Astrocyte (in vitro differentiated cells and primary cell): ENCODE measurements at regions not wholly inside any gene's neighbourhood (a gene's known extent, or its start where the extent isn't known, plus 50 kb on each side); places are given as distances from the start of the nearest gene placed in this dataset.

ENCODE experiments used
- DNase-seq: peaks from one replicate; pipeline ENCODE4 v3.0.0-alpha.2; 2010; ENCODE audit warnings: low read depth
- FAIRE-seq: peaks from 2 replicates; lab custom pipeline; 2011; peaks lifted over from hg19 to GRCh38; lab: Jason Lieb, UNC
- H2AFZ ChIP-seq: 2 replicates; pipeline ENCODE4 v1.6.0; 2012; ENCODE audit warnings: low read depth, low read length, inconsistent platforms
- H3K27ac ChIP-seq: 2 replicates; pipeline ENCODE4 v1.5.1; 2011; ENCODE audit warnings: low read depth, low read length, inconsistent platforms
- H3K27me3 ChIP-seq: 2 replicates; pipeline ENCODE4 v1.6.0; 2011; ENCODE audit warnings: low read length, inconsistent platforms; ENCODE audit not compliant: insufficient read depth
- H3K36me3 ChIP-seq: 2 replicates; pipeline ENCODE4 v1.5.1; 2011; ENCODE audit warnings: low read length, inconsistent platforms; ENCODE audit not compliant: insufficient read depth
- H3K4me1 ChIP-seq: 2 replicates; pipeline ENCODE4 v1.5.1; 2011; ENCODE audit warnings: low read length, inconsistent platforms; ENCODE audit not compliant: insufficient read depth
- H3K4me2 ChIP-seq: 2 replicates; pipeline ENCODE4 v1.6.0; 2012; ENCODE audit warnings: low read length, inconsistent platforms
- H3K4me3 ChIP-seq: 2 replicates; pipeline ENCODE4 v1.5.1; 2011; ENCODE audit warnings: low read depth, mild to moderate bottlenecking, low read length, inconsistent platforms; ENCODE audit not compliant: insufficient read depth
- H3K79me2 ChIP-seq: 2 replicates; pipeline ENCODE4 v1.6.0; 2012; ENCODE audit warnings: mild to moderate bottlenecking, low read length, inconsistent platforms; ENCODE audit not compliant: insufficient read depth
- H3K9ac ChIP-seq: 2 replicates; pipeline ENCODE4 v1.6.0; 2012; ENCODE audit warnings: mild to moderate bottlenecking, low read length, inconsistent platforms
- H3K9me3 ChIP-seq: 2 replicates; pipeline ENCODE4 v1.5.1; 2012; ENCODE audit warnings: low read depth, mild to moderate bottlenecking, low read length, inconsistent platforms; ENCODE audit not compliant: insufficient read depth
- H4K20me1 ChIP-seq: 2 replicates; pipeline ENCODE4 v1.6.0; 2012; ENCODE audit warnings: low read length, inconsistent platforms; ENCODE audit not compliant: insufficient read depth
- H3K27ac Mint-ChIP-seq: one replicate; pipeline ENCODE4 v1.8.0; 2021; ENCODE audit warnings: mild to moderate bottlenecking, mixed read lengths; ENCODE audit not compliant: unreplicated experiment
- H3K27me3 Mint-ChIP-seq: one replicate; pipeline ENCODE4 v1.8.0; 2021; ENCODE audit warnings: low read depth, mixed read lengths; ENCODE audit not compliant: unreplicated experiment
- H3K36me3 Mint-ChIP-seq: one replicate; pipeline ENCODE4 v1.8.0; 2021; ENCODE audit warnings: low read depth, mixed read lengths; ENCODE audit not compliant: unreplicated experiment
- H3K4me1 Mint-ChIP-seq: one replicate; pipeline ENCODE4 v1.8.0; 2021; ENCODE audit warnings: low read depth, mixed read lengths; ENCODE audit not compliant: unreplicated experiment
- H3K4me3 Mint-ChIP-seq: one replicate; pipeline ENCODE4 v1.8.0; 2021; ENCODE audit warnings: mild to moderate bottlenecking, moderate library complexity, mixed read lengths; ENCODE audit not compliant: unreplicated experiment
- H3K9me3 Mint-ChIP-seq: one replicate; pipeline ENCODE4 v1.8.0; 2021; ENCODE audit warnings: mild to moderate bottlenecking, mixed read lengths; ENCODE audit not compliant: unreplicated experiment
- CTCF ChIP-seq: IDR thresholded peaks from 2 replicates; pipeline ENCODE4 v1.5.1; 2011; ENCODE audit warnings: low read depth, mild to moderate bottlenecking, inconsistent platforms, low read length, moderate library complexity; ENCODE audit not compliant: insufficient read depth
- EZH2 ChIP-seq: IDR thresholded peaks from 2 replicates; pipeline ENCODE4 v1.6.1; 2012; ENCODE audit warnings: mild to moderate bottlenecking, low read length, inconsistent platforms; ENCODE audit not compliant: insufficient read depth

GRCh38 chr5:71977311-71977710 is 130.0 kb upstream of the MAP1B start:
- Histone ChIP-seq H3K4me3 (no peak overlapping the region), H3K9me3 (no peaks in the 10 kb centered on the region), H4K20me1 (no peaks in the 10 kb centered on the region), H3K27ac (no peak overlapping the region), H3K79me2 (no peaks in the 10 kb centered on the region), H3K4me2 (no peak overlapping the region), H3K36me3 (no peaks in the 10 kb centered on the region), H3K27me3 (no peaks in the 10 kb centered on the region), H2AFZ (no peak overlapping the region), H3K9ac (no peak overlapping the region), H3K4me1 (no peaks in the 10 kb centered on the region)
- Mint-ChIP-seq H3K27me3 (no peaks in the 10 kb centered on the region), H3K9me3 (no peaks in the 10 kb centered on the region), H3K4me1 (peaks cover 8% of the 10 kb centered on the region), H3K36me3 (no peaks in the 10 kb centered on the region), H3K27ac (no peak overlapping the region), H3K4me3 (no peak overlapping the region)
- TF ChIP-seq EZH2, result no peak
- no peak for TF ChIP-seq CTCF
- FAIRE-seq (no peak), DNase-seq (no peak)

GRCh38 chr5:71978216-71978615 is 129.1 kb upstream of the MAP1B start:
- peaks cover 2% of the 10 kb centered on the region for H3K9me3 Mint-ChIP-seq
- Histone ChIP-seq H3K4me1 (no peaks in the 10 kb centered on the region), H3K9ac (no peak overlapping the region), H3K4me2 (no peak overlapping the region), H3K27me3 (no peaks in the 10 kb centered on the region), H3K9me3 (no peaks in the 10 kb centered on the region), H3K79me2 (no peaks in the 10 kb centered on the region), H2AFZ (no peak overlapping the region), H4K20me1 (no peaks in the 10 kb centered on the region), H3K4me3 (no peak overlapping the region), H3K36me3 (no peaks in the 10 kb centered on the region), H3K27ac (no peak overlapping the region)
- H3K36me3 Mint-ChIP-seq, result no peaks in the 10 kb centered on the region
- H3K27me3 Mint-ChIP-seq, result no peaks in the 10 kb centered on the region
- H3K4me1 Mint-ChIP-seq, result peaks cover 8% of the 10 kb centered on the region
- H3K27ac Mint-ChIP-seq, result no peak overlapping the region
- TF ChIP-seq EZH2 (no peak), CTCF (no peak)
- no peak for FAIRE-seq
- no peak for DNase-seq
- no peak overlapping the region for H3K4me3 Mint-ChIP-seq

- Mint-ChIP-seq H3K27me3 (no peaks in the 10 kb centered on the region), H3K4me3 (no peak overlapping the region), H3K27ac (no peak overlapping the region), H3K9me3 (peaks cover 2% of the 10 kb centered on the region), H3K36me3 (no peaks in the 10 kb centered on the region), H3K4me1 (no peaks in the 10 kb centered on the region)
- Histone ChIP-seq H2AFZ (no peak overlapping the region), H3K27ac (no peak overlapping the region), H3K27me3 (no peaks in the 10 kb centered on the region), H4K20me1 (no peaks in the 10 kb centered on the region), H3K9me3 (no peaks in the 10 kb centered on the region), H3K4me2 (no peak overlapping the region), H3K4me1 (no peaks in the 10 kb centered on the region), H3K36me3 (no peaks in the 10 kb centered on the region), H3K9ac (no peak overlapping the region), H3K4me3 (no peak overlapping the region), H3K79me2 (no peaks in the 10 kb centered on the region)
- FAIRE-seq (no peak), DNase-seq (no peak)
- TF ChIP-seq CTCF (no peak), EZH2 (no peak)
These were observed 124.4 kb upstream of the MAP1B start for GRCh38 chr5:71982717-71983395.
